B cell (primary cell): ENCODE measurements at regions not wholly inside any gene's neighbourhood (a gene's known extent, or its start where the extent isn't known, plus 50 kb on each side); places are given as distances from the start of the nearest gene placed in this dataset.

ENCODE experiments used
- ATAC-seq: fragments of 200-7000 bp; cut with Tn5 transposase; one replicate; pipeline ENCODE4 v1.10.0; 2021; ENCODE audit warnings: low read depth, mild to moderate bottlenecking, moderate number of reproducible peaks, moderate library complexity
- CTCF ChIA-PET: fragments of 350-600 bp; sonication (Branson Sonifier 250); formaldehyde crosslinking; loops from one replicate; lab custom pipeline; 2021; ENCODE audit warnings: antibody characterized with exemption, inconsistent platforms; lab: Charles Lee
- POLR2A ChIA-PET: fragments of 350-600 bp; sonication (Branson Sonifier 250); formaldehyde crosslinking; loops from one replicate; lab custom pipeline; 2021; ENCODE audit warnings: antibody characterized with exemption; lab: Charles Lee
- DNase-seq: peaks from one replicate; pipeline ENCODE4 v3.0.0; 2013
- H2AFZ ChIP-seq: 2 replicates; pipeline ENCODE4 v1.6.1; 2012; ENCODE audit warnings: mild to moderate bottlenecking, low read depth, low read length; ENCODE audit not compliant: insufficient read depth, poor library complexity, severe bottlenecking
- H3K27ac ChIP-seq, 2 donors: 1 replicate in 1 of 2; 2 replicates in 1 of 2; pipeline ENCODE4 v1.5.1; 2012 to 2013; ENCODE audit warnings: low read length in 2 of 2, mild to moderate bottlenecking in 2 of 2, moderate library complexity in 1 of 2
- H3K27me3 ChIP-seq, 4 experiments: fragments of 200-600 bp in 1 of 4; sonication (generic) in 1 of 4; replicated peaks in 1 of 4; 1 replicate in 2 of 4; 2 replicates in 2 of 4; pipeline versions ENCODE4 v1.6.1 to v1.7.0; 2013 to 2016; ENCODE audit warnings: low read length in 3 of 4, mild to moderate bottlenecking in 2 of 4, mixed read lengths in 1 of 4, moderate library complexity in 1 of 4; ENCODE audit not compliant: insufficient read depth in 4 of 4, control insufficient read depth in 3 of 4; ENCODE audit errors: control extremely low read depth in 1 of 4
- H3K36me3 ChIP-seq, 2 experiments: replicated peaks in 1 of 2; 1 replicate in 1 of 2; 2 replicates in 1 of 2; pipeline versions ENCODE4 v1.6.1 to v1.7.1; 2013; ENCODE audit warnings: low read length in 1 of 2; ENCODE audit not compliant: insufficient read depth in 2 of 2, control insufficient read depth in 1 of 2; ENCODE audit errors: control extremely low read depth in 1 of 2, extremely low read depth in 1 of 2
- H3K4me1 ChIP-seq, 2 donors: fragments of 200-600 bp in 1 of 2; sonication (generic) in 1 of 2; 1 replicate in 1 of 2; 2 replicates in 1 of 2; pipeline versions ENCODE4 v1.5.1 to v1.6.1; 2013 to 2017; ENCODE audit warnings: low read length in 2 of 2; ENCODE audit not compliant: control insufficient read depth in 2 of 2, insufficient read depth in 2 of 2
- H3K4me2 ChIP-seq: replicated peaks from 2 replicates; pipeline ENCODE3; 2012; ENCODE audit warnings: mild to moderate bottlenecking, low read depth, low read length; ENCODE audit not compliant: poor library complexity, severe bottlenecking
- H3K4me3 ChIP-seq, 5 experiments: fragments of 200-600 bp in 1 of 5; sonication (generic) in 1 of 5; 1 replicate in 3 of 5; 2 replicates in 2 of 5; pipeline versions ENCODE4 v1.5.1 to v1.7.0; 2011 to 2016; ENCODE audit warnings: low read length in 4 of 5, mild to moderate bottlenecking in 4 of 5, low read depth in 2 of 5, control low read depth in 1 of 5, moderate library complexity in 1 of 5; ENCODE audit not compliant: insufficient read depth in 1 of 5; ENCODE audit errors: control extremely low read depth in 1 of 5, extremely low read depth in 1 of 5
- H3K79me2 ChIP-seq: fragments of 200-600 bp; sonication (generic); one replicate; pipeline ENCODE4 v1.6.0; 2016; ENCODE audit warnings: low read length; ENCODE audit not compliant: control insufficient read depth, insufficient read depth
- H3K9ac ChIP-seq: fragments of 200-600 bp; sonication (generic); 2 replicates; pipeline ENCODE4 v1.6.1; 2017; ENCODE audit warnings: mild to moderate bottlenecking, low read length, moderate library complexity
- H3K9me3 ChIP-seq, 3 donors: one replicate each; pipeline versions ENCODE4 v1.6.1 to v1.7.1; 2013; ENCODE audit warnings: low read length in 2 of 3; ENCODE audit not compliant: control insufficient read depth in 2 of 3, insufficient read depth in 1 of 3; ENCODE audit errors: control extremely low read depth in 1 of 3
- H4K20me1 ChIP-seq: 2 replicates; pipeline ENCODE4 v1.6.0; 2012; ENCODE audit warnings: mild to moderate bottlenecking, low read length; ENCODE audit not compliant: insufficient read depth, control insufficient read depth, poor library complexity, severe bottlenecking
- H3K27ac Mint-ChIP-seq: one replicate; pipeline ENCODE4 v1.8.0; 2021; ENCODE audit warnings: mixed read lengths
- H3K27me3 Mint-ChIP-seq: one replicate; pipeline ENCODE4 v1.8.0; 2021; ENCODE audit warnings: mixed read lengths
- H3K4me1 Mint-ChIP-seq: one replicate; pipeline ENCODE4 v1.8.0; 2021; ENCODE audit warnings: mixed read lengths
- H3K4me3 Mint-ChIP-seq: one replicate; pipeline ENCODE4 v1.8.0; 2021; ENCODE audit warnings: mixed read lengths
- H3K9me3 Mint-ChIP-seq: one replicate; pipeline ENCODE4 v1.8.0; 2022; ENCODE audit warnings: mixed read lengths; ENCODE audit not compliant: insufficient read depth
- CTCF ChIP-seq: fragments of 200-600 bp; IDR thresholded peaks from one replicate; pipeline ENCODE4 v1.8.0; 2022; ENCODE audit warnings: antibody characterized with exemption, mild to moderate bottlenecking
- EZH2 ChIP-seq: IDR thresholded peaks from 2 replicates; pipeline ENCODE4 v1.6.1; 2012; ENCODE audit warnings: borderline replicate concordance, low read depth, mild to moderate bottlenecking, moderate library complexity, low read length; ENCODE audit not compliant: insufficient read depth, poor library complexity, severe bottlenecking
- WGBS: methylation state at CpG from one replicate; pipeline ENCODE4 v1.1.5; 2013; ENCODE audit warnings: missing lambda C conversion rate; ENCODE audit not compliant: insufficient coverage; 5-methylcytosine and 5-hydroxymethylcytosine counted together
- intact Hi-C: fragments of 100-400 bp; cut with micrococcal nuclease; formaldehyde crosslinking; loops from one replicate; pipeline ENCODE4 v1.10.0; 2022

GRCh38 chr2:220575963-220576362 is 948.5 kb downstream of the SLC4A3 start:
- Histone ChIP-seq H3K27ac (no peak overlapping the region), H3K9me3 (no peaks in the 10 kb centered on the region), H4K20me1 (no peaks in the 10 kb centered on the region), H3K9ac (no peak overlapping the region), H3K4me1 (no peaks in the 10 kb centered on the region), H3K27me3 (no peaks in the 10 kb centered on the region), H3K4me3 (no peak overlapping the region), H2AFZ (no peak overlapping the region), H3K36me3 (no peaks in the 10 kb centered on the region), H3K4me2 (no peak overlapping the region), H3K79me2 (no peaks in the 10 kb centered on the region)
- no peaks in the 10 kb centered on the region for H3K4me1 Mint-ChIP-seq
- ChIA-PET CTCF (no interaction called here), POLR2A (no interaction called here)
- intact Hi-C loops = no loop called here
- H3K4me3 Mint-ChIP-seq = no peak overlapping the region
- H3K27me3 Mint-ChIP-seq = no peaks in the 10 kb centered on the region
- WGBS = 67% methylated on average over 1 of the region's 1 CpG
- ATAC-seq (no peak), DNase-seq (no peak)
- no peak for TF ChIP-seq CTCF
- no peak for TF ChIP-seq EZH2
- no peak overlapping the region for H3K27ac Mint-ChIP-seq
- no peaks in the 10 kb centered on the region for H3K9me3 Mint-ChIP-seq

DNA sequence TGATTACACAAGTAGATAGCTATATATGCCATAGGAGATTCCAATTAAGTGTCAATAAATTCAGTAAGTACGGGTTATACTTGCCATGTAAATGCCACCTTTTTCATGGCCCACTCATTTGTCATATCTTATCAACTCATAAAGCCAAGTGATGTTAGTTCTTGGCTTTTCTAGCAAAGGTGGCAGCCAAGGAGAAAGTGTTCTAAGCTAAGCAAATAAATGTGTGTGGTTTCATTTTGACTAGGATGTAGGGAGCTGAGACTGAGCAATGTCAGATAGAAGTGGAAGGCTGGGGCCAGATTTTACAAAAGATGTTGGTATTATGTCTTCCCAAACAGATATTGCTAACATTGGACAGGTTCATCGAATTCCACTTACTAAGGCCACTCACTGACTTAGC is 952.0 kb downstream of the SLC4A3 start:
- Histone ChIP-seq H3K36me3 (no peaks in the 10 kb centered on the region), H3K9ac (no peak overlapping the region), H3K4me1 (no peaks in the 10 kb centered on the region), H3K4me3 (no peak overlapping the region), H2AFZ (no peak overlapping the region), H3K4me2 (no peak overlapping the region), H3K9me3 (no peaks in the 10 kb centered on the region), H4K20me1 (no peaks in the 10 kb centered on the region), H3K27ac (no peak overlapping the region), H3K27me3 (no peaks in the 10 kb centered on the region), H3K79me2 (no peaks in the 10 kb centered on the region)
- no peak overlapping the region for H3K27ac Mint-ChIP-seq
- no peaks in the 10 kb centered on the region for H3K27me3 Mint-ChIP-seq
- TF ChIP-seq CTCF (no peak), EZH2 (no peak)
- no peaks in the 10 kb centered on the region for H3K9me3 Mint-ChIP-seq
- H3K4me3 Mint-ChIP-seq = no peak overlapping the region
- ATAC-seq = no peak
- intact Hi-C loops = no loop called here
- H3K4me1 Mint-ChIP-seq = no peaks in the 10 kb centered on the region
- ChIA-PET CTCF (no interaction called here), POLR2A (no interaction called here)
- no CpG with 5 or more reads among the region's 2 CpGs for WGBS
- no peak for DNase-seq
